ENCODE measurements at regions not wholly inside any gene's neighbourhood (a gene's known extent, or its start where the extent isn't known, plus 50 kb on each side); places are given as distances from the start of the nearest gene placed in this dataset.

DNA sequence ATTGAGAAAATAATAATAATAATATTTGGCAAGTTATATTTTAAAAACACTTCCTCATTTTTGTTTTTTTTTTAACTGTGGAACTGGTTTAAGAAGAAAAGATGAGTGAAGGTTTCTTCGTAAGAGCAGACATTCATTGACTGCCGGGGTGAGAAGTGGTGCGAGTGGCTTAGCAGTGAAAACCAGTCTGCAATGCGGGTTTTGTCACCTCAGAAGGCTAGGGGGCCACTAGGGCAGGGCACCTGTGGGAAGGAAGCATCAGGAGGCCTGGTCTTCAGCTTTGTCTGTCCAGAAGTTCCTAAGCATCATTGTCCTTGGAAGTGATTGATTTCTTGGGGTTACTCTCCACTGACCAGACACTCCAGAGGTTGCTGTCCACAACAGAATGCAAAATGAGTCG, 339.2 kb downstream of the ZNF326 start:
- Histone ChIP-seq H3K4me3 (no peak overlapping the region), H3K36me3 (no peaks in the 10 kb centered on the region), H3K9me3 (no peaks in the 10 kb centered on the region), H3K4me1 (no peaks in the 10 kb centered on the region), H3K27ac (no peak overlapping the region), H3K27me3 (no peaks in the 10 kb centered on the region)
- TF ChIP-seq POLR2AphosphoS5 (IDR thresholded peaks at IDR 0.05) (no peak), POLR2A (IDR thresholded peaks at IDR 0.05) (no peak), EP300 (IDR thresholded peaks at IDR 0.05) (no peak)
- TF ChIP-seq, protein P1, sequence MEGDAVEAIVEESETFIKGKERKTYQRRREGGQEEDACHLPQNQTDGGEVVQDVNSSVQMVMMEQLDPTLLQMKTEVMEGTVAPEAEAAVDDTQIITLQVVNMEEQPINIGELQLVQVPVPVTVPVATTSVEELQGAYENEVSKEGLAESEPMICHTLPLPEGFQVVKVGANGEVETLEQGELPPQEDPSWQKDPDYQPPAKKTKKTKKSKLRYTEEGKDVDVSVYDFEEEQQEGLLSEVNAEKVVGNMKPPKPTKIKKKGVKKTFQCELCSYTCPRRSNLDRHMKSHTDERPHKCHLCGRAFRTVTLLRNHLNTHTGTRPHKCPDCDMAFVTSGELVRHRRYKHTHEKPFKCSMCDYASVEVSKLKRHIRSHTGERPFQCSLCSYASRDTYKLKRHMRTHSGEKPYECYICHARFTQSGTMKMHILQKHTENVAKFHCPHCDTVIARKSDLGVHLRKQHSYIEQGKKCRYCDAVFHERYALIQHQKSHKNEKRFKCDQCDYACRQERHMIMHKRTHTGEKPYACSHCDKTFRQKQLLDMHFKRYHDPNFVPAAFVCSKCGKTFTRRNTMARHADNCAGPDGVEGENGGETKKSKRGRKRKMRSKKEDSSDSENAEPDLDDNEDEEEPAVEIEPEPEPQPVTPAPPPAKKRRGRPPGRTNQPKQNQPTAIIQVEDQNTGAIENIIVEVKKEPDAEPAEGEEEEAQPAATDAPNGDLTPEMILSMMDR (IDR thresholded peaks at IDR 0.05), result no peak
- WGBS, result 83% methylated on average over 5 of the region's 5 CpGs
- no peak for DNase-seq (ENCODE audit: low spot score in 2 of 2)

DNA sequence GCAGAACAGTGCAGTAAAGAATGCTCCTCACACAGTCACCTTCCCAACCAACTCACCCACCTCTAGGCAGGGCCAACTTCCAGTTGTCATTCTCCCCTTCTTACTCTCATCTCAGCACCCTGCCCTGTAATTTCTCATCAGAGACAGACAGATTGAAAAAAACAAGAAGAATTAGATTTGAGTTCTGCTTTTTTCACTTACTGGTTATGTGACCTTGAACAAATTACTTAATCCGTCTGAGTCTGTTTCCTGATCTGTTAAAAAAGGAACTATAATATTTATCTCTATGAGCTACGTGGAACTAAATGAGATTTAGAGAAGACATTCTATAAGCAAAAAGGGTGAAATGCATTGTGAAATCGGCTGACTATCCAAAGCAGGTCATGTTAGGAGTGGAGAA, 330.3 kb downstream of the ZNF326 start:
- Histone ChIP-seq H3K27ac (no peak overlapping the region), H3K4me1 (no peaks in the 10 kb centered on the region), H3K36me3 (no peaks in the 10 kb centered on the region), H3K9me3 (no peaks in the 10 kb centered on the region), H3K27me3 (peaks cover 5% of the 10 kb centered on the region), H3K4me3 (no peak overlapping the region)
- 65% methylated on average over 3 of the region's 3 CpGs for WGBS
- TF ChIP-seq, protein P1 (IDR thresholded peaks at IDR 0.05), result no peak
- TF ChIP-seq EP300 (IDR thresholded peaks at IDR 0.05), result no peak
- no peak for TF ChIP-seq POLR2AphosphoS5 (IDR thresholded peaks at IDR 0.05)
- TF ChIP-seq POLR2A (IDR thresholded peaks at IDR 0.05), result no peak
- DNase-seq (ENCODE audit: low spot score in 2 of 2), result no peak

DNA sequence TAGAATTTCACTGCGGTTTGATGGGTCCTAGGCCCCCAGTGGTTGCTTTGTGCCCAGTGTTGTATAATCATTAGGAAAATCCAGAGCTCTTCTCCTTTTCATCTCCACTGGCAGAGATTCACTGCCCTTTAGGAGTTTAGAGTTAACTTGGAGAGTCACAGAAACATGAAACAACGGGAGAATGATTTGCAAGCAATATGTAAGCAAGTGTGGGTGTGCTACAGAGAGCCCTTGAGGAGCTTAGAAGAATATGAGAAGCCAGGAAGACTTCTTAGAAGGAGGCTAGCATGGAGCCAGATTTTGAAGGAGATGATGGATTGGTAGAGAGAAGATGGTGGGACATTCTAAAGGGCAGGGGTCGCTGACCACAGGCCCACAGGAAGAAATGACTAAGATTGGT, 327.3 kb downstream of the ZNF326 start:
- H3K27ac ChIP-seq, result no peak overlapping the region
- TF ChIP-seq, protein P1 (IDR thresholded peaks at IDR 0.05), result no peak
- no peak for TF ChIP-seq POLR2A (IDR thresholded peaks at IDR 0.05)
- TF ChIP-seq POLR2AphosphoS5 (IDR thresholded peaks at IDR 0.05), result no peak
- TF ChIP-seq EP300 (IDR thresholded peaks at IDR 0.05), result no peak
- peaks cover 5% of the 10 kb centered on the region for H3K27me3 ChIP-seq
- 61% methylated on average over 3 of the region's 3 CpGs for WGBS
- H3K4me1 ChIP-seq, result peaks cover 2% of the 10 kb centered on the region
- no peak for DNase-seq (ENCODE audit: low spot score in 2 of 2)
- H3K36me3 ChIP-seq, result no peaks in the 10 kb centered on the region
- H3K9me3 ChIP-seq, result no peaks in the 10 kb centered on the region
- no peak overlapping the region for H3K4me3 ChIP-seq

DNA sequence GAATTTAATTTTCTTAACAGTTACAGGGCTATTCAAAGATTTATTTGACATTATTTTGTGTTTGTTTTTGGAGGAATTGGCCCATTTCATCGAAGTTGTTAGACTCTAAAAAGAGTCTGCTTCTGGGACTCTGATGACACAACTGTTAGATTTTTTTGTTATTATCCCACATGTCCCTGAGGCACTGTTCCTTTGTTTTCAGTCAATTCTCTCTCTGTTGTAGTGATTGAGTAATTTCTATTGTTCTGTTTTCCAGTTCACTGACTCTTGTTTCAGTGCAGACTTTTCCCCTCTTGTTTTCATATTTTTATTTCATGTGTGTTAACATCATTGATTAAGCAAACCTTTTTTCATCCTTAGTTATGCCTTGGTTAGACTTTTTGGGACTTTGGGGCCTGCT, 325.0 kb downstream of the ZNF326 start:
- no peak for DNase-seq (ENCODE audit: low spot score in 2 of 2)
- 59% methylated on average over 1 of the region's 1 CpG for WGBS
- Histone ChIP-seq H3K4me1 (peaks cover 2% of the 10 kb centered on the region), H3K27me3 (peaks cover 5% of the 10 kb centered on the region), H3K4me3 (no peak overlapping the region), H3K9me3 (no peaks in the 10 kb centered on the region), H3K27ac (no peak overlapping the region), H3K36me3 (no peaks in the 10 kb centered on the region)
- TF ChIP-seq, protein P1 (IDR thresholded peaks at IDR 0.05), result no peak
- TF ChIP-seq EP300 (IDR thresholded peaks at IDR 0.05) (no peak), POLR2AphosphoS5 (IDR thresholded peaks at IDR 0.05) (no peak), POLR2A (IDR thresholded peaks at IDR 0.05) (no peak)

DNA sequence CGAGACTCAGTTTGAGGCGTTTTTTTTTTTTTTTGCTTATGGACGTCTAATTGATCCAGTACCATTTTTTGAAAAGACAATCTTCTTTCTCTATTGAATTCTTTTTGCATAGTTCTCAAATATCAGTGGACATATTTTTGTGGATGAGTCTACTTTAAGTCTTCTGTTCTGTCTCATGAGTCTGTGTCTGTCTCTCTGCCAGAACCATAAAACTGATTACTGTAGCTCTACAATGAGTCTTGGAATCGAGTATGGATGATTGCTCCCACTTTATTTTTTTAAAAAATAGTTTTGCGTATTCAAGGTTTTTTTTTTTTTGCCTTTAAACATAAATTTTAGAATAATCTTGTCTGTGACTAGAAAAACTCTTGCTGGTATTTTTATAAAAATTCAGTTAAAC, 323.5 kb downstream of the ZNF326 start:
- Histone ChIP-seq H3K27ac (no peak overlapping the region), H3K36me3 (no peaks in the 10 kb centered on the region), H3K4me3 (no peak overlapping the region), H3K27me3 (peaks cover 5% of the 10 kb centered on the region), H3K4me1 (peaks cover 2% of the 10 kb centered on the region), H3K9me3 (no peaks in the 10 kb centered on the region)
- TF ChIP-seq EP300 (IDR thresholded peaks at IDR 0.05) (no peak), POLR2AphosphoS5 (IDR thresholded peaks at IDR 0.05) (no peak), POLR2A (IDR thresholded peaks at IDR 0.05) (no peak)
- TF ChIP-seq, protein P1 (IDR thresholded peaks at IDR 0.05), result no peak
- DNase-seq (ENCODE audit: low spot score in 2 of 2), result no peak
- WGBS, result 49% methylated on average over 5 of the region's 5 CpGs
